LNCaP clone FGC (cell line): ENCODE measurements at regions not wholly inside any gene's neighbourhood (a gene's known extent, or its start where the extent isn't known, plus 50 kb on each side); places are given as distances from the start of the nearest gene placed in this dataset.
A peak's percentile ranks its signal among the peaks of the same experiment; 100 is the strongest.

ENCODE experiments used
- DNase-seq: peaks from one replicate; pipeline ENCODE4 v3.0.0-alpha.2; 2011; ENCODE audit warnings: low read depth
- H3K4me3 ChIP-seq: 2 replicates; pipeline ENCODE4 v1.5.1; 2011; ENCODE audit warnings: mild to moderate bottlenecking, low read depth, low read length, control low read depth
- TF ChIP-seq, protein P1 (sequence below): IDR thresholded peaks from 2 replicates; pipeline ENCODE4 v1.5.1; 2012; ENCODE audit warnings: mild to moderate bottlenecking; ENCODE audit not compliant: control insufficient read depth, insufficient read depth; ENCODE audit errors: extremely low read depth

DNA sequence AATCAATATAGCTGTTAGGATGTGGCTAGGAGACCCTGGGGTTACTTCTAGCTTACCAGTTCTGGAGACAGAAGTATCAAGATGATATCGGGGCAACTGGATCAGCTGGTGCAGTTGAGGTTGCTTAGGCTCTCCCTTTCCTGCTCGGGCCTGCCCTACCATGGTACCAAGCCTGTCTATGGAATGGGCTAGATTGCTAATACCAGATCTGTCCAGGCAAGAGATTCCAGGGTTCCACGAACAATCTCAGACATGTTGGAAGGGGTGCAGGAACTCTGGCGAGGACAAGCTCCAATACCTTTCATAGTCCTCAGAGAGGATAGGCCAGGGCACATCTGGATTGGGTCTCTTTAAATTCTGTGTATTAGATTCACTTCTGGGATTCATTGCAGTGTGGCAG lies 53.8 kb downstream of the ADM start:
- TF ChIP-seq, protein P1, sequence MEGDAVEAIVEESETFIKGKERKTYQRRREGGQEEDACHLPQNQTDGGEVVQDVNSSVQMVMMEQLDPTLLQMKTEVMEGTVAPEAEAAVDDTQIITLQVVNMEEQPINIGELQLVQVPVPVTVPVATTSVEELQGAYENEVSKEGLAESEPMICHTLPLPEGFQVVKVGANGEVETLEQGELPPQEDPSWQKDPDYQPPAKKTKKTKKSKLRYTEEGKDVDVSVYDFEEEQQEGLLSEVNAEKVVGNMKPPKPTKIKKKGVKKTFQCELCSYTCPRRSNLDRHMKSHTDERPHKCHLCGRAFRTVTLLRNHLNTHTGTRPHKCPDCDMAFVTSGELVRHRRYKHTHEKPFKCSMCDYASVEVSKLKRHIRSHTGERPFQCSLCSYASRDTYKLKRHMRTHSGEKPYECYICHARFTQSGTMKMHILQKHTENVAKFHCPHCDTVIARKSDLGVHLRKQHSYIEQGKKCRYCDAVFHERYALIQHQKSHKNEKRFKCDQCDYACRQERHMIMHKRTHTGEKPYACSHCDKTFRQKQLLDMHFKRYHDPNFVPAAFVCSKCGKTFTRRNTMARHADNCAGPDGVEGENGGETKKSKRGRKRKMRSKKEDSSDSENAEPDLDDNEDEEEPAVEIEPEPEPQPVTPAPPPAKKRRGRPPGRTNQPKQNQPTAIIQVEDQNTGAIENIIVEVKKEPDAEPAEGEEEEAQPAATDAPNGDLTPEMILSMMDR: no peak
- DNase-seq: no peak
- no peak overlapping the region for H3K4me3 ChIP-seq

DNA sequence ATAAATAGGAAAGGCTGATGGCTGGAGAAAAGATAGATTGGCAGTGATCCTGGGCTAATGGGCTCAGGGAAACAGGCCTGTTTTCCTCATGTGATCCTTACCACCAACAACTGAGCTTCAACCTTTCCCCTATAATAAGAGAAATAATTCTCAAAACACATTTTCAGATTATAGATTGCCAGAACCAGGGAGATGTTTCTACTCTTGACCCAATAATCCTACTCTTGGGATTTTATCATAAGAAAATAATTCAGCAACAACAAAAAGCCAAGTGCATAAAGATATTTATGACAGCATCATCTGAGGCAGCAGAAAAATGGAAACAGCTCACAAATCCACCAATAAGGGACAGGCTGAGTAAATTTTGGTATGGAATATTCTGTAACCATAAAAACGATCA lies 54.3 kb downstream of the ADM start:
- TF ChIP-seq, protein P1: no peak
- no peak overlapping the region for H3K4me3 ChIP-seq
- no peak for DNase-seq

DNA sequence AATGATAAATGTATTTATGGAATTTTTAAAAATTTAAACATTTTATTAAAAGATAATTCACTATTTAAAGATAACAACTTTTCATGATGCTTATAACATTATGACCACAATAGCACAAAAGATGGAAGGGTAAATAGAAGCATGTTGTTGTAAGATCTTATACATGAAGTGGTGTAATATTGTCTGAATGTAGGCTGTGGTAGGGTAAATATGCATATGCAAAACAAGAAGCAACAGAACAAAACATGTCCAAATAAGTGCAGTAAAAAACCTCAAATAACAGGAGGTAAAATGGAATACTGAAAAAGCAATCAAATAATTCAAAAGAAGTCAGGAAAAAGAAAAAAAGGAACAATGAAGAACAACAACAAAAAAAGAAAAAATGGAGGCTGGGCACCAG lies 56.0 kb downstream of the ADM start:
- DNase-seq: no peak
- H3K4me3 ChIP-seq: no peak overlapping the region
- TF ChIP-seq, protein P1: no peak

DNA sequence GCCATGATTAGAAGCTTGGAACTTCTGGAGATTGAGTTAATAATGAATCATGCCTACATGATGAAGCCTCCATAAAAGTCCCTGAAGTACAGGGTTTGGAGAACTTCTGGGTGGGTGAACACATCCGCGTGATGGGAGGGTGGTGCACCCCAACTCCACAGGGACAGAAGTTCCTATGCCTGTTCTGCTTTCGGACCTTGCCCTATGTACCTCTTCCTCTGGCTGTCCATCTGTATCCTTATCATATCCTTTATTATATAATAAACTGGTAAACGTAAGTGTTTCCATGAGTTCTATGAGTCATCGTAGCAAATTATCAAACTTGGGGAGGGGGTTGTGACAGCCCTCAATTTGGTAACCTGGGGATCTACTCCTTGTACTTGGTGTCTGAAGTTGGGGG lies 60.2 kb downstream of the ADM start:
- TF ChIP-seq, protein P1: no peak
- H3K4me3 ChIP-seq: no peak overlapping the region
- DNase-seq: no peak

DNA sequence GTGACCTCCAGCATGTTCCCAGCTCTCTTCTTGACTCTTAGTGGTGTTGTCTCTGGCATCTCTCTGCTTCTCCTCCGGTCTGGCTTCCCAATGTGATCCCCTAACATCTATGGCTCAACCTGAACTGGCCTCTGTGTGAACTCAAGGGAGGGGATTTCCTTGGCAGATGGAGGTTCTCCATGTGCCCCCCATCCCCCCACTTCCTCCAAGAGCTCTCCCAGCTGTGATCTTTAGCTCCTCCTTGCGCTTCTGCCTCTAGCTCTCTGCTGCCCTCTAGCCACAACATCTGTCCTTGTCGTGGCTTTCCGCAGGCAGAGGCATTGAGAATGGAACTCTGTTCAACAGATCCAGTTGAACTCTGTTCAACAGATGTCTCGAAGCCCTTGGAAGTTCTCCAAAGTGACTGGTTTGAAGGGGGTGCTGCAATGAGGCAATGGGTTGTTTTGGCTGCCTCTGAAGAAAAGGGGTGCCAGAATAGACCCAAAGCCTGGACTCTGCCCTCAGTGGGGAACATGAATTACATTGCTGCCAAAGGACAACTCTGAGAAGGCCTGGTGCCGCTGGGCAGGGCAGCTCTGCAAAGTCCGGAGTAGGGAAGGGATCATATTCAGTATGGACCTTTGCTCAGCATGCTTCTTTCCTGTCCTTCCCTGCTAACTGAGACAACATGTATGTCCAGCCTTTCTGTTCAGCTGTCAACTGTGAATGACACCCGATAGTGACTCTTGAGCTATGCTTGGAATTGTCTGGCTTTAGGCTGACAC lies 61.9 kb downstream of the ADM start:
- DNase-seq: peak; percentile 39
- H3K4me3 ChIP-seq: no peak overlapping the region
- TF ChIP-seq, protein P1: peak; percentile 97

DNA sequence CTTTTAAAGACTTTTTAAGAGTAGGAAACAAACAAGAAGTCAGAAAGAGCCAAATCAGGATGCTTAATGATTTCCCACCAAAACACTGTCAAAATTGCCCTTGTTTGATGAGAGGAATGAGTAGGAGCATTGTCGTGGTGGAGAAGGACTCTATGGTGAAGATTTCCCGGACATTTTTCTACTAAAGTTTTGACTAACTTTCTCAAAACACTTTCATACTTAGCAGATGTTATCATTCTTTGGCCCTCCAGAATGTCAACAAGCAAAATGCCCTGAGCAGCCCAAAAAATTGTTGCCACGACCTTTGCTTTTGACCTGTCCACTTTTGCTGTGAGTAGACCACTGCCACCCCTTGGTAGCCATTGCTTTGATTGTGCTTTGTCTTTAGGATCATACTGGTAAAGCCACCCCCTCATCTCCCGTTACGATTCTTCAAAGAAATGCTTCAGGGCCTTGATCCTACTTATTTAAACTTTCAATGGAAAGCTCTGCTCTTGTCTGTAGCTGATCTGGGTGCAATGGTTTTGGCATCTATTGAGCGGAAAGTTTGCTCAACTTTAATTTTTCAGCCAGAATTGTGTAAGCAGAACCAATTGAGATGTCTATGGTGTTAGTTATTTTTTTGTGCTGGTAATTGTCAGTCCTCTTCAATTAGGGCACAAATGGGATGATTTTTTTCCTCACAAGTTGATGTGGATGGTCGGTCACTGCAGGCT lies 67.2 kb downstream of the ADM start:
- TF ChIP-seq, protein P1: no peak
- H3K4me3 ChIP-seq: no peak overlapping the region
- no peak for DNase-seq
